HG03066 (cell line): ENCODE measurements at regions not wholly inside any gene's neighbourhood (a gene's known extent, or its start where the extent isn't known, plus 50 kb on each side); places are given as distances from the start of the nearest gene placed in this dataset.

Experiments
- ATAC-seq: cut with Tn5 transposase; IDR thresholded peaks from one replicate; pipeline ENCODE4 v1.9.1; 2021; ENCODE audit warnings: low read depth; ENCODE audit not compliant: unreplicated experiment

DNA sequence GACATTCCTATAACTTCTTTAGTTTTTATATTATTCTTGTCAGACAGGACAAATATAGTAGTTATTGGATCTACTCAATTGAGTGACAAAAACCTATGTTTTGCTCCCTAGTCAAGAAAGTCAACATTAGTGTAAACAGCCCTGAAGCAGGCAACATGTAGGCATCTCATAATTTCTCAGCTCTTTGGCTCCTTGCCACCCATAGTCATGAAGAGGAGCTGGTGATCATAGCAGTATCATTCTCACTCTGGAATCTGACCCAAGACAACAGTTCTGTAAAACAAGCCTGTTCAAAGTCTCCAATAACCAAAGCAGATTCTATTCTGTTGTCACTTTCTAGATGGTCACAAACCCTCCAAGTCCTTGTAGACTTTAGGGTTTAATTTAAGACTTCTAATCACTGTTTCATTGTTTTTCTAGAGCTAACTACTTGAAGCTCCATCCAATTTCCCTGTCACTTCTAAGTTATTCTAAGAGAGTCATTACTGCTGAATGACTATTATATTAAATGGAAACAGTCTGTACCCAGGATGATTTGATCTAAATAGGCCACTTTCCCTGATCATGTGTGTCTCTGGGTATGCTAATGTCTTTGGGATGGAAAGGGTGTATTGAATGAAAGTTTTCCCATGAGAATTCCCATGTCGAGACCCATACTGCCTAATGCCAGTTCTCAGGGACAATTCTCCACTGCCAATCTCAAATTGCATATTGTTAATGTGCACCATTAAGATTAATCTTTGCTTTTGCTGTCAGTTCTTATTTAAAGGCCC is 533.3 kb downstream of the ACTL7B start:
- ATAC-seq: no peak

DNA sequence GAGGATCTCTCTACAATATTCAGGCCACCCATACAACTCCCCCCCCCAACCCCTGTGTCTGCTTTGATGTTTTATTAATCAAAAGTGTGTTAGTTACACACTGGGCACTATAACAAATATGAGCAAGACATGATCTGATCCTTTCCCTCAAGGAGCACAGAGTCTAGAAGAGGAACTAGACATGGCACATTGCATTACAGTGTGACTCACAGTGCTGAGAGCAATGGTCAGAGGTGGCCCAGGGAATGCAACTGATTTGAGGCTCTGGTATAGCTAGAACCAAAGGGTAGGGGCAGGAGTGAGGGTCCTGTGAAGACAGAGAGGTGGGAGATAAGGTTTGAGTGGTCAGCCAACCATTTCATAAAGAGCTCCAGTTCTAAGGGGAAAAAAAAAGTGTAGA is 539.2 kb downstream of the ACTL7B start:
- no peak for ATAC-seq

DNA sequence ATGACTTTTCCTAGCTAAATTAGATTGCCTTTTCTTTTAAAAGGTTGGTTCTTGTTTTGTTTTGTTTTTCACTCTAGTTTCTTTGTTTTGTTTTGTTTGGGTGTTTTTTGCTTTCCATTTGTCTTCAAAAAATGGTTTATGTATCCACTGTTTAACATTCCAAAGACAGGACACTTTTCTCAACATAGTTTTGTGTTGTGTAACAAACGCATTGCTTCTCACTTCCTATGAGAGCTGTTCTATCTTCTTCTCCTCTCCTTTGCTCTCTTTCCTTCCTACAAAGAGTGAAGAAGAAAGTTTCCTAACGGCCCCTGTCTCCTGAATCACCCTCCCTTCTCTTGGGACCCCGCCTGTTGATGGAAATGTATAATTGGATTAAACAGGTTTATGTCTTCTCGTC is 539.7 kb downstream of the ACTL7B start:
- ATAC-seq: no peak

DNA sequence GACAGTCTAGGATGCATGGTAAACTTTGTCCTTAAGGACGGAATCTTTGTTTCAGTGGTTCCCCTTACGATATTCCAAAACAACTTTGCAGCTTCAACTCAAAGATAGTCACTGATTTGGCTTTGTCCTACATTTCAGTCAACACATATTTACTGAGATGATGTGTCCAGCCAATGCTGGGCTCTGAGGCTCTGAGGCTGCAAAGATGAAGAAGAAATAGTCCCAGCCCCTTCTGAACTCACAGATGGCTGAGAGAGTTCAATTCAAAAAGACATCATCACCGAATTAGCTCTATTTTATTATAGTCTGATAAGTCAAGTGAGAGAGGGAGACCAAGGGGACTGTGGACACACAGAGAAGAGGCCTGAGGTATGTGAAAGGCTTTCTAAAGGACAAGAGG is 544.0 kb downstream of the ACTL7B start:
- ATAC-seq: no peak

DNA sequence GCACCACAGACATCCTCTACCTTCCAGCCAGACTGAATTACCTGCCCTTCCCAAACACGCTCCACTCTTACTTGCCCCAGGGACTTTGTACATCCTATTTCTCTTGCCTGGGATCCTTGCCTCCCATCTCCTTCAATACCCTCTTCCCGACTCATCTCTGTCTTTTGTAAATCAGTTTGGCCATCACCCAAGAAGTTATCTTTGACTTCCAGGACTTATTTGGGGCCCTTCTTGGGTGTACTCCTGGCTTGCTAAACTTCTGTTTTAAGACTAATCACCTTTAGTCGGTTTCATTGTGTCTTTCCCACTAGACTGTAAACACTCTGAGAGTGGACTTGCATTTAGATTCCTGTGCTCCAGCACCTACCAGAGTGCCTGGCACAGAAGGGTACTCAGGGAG is 545.6 kb downstream of the ACTL7B start:
- no peak for ATAC-seq

DNA sequence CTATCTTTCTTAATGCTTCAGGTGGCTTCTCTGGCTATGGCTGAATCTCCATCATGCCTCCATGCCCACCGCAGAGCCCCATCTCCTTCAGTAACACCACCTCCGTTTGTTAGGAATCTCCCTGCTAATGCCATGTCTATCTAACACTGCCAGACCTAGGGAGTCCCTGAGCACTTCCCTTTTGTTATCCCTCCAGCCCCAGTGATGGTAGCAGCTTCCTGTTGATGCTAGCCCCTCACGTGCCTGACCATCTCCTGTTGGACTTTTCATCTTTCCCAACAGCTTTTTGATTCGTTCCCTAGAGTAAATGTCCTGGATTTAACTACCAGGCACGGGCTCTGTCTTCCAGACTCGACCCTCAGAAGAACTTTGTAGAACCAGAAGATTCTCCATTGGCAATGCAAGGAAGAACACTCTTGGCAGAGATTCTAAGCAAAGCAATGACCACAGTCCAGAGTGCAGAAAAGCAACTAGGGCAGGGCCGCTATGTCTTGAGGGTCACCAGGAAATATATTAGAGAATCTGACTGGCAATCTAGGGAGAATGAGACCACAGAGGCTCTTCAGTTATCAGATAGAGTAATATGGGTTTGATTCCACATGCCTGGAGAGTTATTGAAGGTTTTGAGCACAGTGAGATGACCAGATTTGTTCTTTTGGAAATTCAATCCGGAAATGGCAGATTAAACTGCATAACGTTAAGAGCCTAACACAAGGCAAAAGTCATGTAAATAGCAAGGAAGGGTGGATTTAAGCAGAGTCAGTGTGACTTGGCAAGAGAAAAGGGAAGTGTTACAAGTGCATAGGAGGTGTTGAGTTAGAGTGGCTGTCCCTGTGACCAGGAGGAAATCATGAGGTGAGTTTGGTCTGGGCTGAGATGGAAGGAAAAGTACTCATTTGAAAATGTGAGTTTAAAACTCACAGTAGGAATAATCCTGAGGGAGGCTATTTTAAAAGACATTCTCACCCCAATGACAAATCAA is 555.2 kb downstream of the ACTL7B start:
- ATAC-seq: no peak

DNA sequence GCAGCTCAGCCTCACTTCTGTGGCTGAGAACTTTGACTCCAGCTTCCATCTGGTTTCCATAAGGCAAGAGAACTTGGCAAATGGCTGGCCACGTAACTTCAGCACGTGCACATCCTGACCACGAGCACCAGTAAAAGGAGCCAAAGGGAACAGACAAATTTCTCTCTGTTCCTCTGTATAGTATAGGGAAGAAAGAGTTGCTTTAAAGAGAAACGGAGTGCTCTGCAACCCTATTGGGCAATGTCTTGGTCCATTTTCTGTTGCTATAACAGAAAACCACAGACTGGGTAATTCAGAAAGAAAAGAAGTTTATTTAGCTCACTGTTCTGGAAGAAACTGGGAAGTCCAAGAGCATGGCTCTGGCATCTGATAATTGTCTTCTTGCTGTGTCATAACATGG is 558.7 kb downstream of the ACTL7B start:
- ATAC-seq: no peak

DNA sequence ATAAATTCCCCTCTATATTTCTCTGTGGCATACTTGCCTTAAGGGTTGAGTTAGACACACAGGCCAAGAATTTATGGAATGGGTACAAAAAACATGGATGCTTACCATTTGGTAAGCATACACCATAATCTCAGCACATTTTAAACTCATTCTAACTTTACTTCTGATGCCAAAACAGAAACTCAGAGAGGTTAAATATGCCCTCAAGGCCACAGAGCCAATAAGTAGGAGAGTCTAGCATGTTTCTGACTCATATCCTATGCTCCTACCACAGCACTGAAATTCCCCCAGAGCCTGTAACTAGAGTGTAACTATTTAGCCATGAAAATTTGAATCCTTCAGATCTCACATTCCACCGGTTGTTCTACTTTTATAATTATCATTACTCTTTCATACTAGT is 559.7 kb downstream of the ACTL7B start:
- no peak for ATAC-seq

DNA sequence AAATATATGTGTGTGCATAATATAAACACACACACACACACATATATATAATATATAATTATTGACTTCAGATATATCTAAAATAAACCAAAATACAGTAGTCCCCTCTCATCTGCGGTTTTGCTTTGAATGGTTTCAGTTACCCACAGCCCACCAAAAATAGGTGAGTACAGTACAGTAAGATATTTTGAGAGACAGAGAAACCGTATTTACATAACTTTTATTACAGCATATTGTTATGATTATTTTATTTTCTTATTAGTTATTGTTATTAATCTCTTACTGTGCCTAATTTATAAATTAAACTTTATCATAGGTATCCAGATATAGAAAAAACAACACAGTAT is 564.2 kb downstream of the ACTL7B start:
- no peak for ATAC-seq

DNA sequence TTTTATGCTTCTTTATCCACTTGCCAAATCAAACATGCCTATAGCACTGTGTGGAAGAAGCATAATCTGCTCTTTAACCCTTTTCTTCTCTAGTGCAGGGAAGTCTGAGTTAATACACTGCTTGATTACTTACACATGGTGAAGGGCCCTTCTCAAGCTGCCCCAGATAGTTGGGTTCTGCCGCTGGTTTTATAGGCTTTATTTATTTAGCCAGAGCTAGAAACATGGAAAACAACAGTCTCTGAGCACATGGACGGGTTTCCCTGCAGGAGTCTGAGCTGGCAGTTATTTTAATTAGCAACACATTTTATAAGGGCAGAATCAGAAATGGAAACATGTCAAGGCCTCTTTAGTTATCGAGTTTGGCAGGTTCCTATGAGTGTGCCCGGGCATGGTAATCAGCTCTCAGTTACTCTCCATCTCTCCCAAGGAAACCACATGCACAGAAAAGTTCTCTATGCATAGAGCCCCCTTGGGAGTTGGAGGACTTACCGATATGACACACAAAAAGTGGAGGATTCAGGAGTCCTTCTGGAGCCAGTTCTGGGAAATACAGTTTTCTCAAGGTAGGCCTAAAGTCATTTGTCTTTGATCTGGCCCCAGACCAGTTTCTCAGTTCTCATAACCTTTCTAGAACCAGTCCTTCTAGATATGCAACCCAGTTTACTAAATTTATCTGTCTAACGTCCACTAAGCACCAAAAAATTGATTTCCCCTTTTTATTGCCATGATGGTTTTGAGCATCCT is 564.8 kb downstream of the ACTL7B start:
- no peak for ATAC-seq

DNA sequence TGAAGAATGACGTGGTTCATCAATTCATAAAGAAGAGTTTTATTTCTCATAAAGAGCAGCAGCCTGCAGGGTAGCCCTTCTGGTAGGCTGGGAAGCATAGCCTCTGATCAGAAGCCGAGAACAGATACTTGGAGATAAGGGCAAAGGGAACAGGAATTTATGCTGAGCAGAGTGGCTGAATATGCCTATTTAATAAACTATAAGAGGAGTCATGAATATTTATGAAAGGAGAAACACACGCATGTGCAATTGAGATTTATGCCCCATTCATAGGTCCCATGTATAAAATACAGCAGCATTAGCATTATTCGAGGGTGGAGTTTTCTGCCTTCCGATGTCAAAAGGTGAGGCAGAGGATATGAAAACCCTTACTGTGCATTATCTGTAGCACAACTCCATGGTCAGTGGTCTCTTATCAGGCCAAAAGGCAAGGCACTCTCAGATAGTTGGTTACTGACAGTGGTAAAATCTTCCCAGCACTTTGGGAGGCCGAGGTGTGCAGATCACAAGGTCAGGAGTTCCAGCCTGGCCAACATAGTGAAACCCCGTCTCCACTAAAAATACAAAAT is 569.1 kb downstream of the ACTL7B start:
- no peak for ATAC-seq

DNA sequence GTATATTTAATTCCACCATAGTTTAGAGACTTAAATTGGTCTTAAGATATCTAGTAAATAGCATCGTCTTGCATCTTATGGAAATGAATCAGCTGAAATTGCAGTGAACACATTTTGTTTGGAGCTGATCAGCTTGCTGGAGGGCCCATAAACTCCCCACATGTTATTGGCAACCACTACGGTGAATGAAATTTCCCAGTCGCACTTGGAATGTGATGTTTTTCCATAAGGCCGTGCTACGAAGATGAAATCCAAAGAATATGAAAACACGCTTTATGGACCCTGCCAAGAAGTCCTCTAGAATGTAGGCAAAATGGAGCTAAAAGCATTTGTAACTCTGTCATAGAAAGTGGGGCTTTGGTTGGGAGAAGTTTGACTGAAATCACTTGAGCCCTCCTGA is 572.1 kb downstream of the ACTL7B start:
- no peak for ATAC-seq

DNA sequence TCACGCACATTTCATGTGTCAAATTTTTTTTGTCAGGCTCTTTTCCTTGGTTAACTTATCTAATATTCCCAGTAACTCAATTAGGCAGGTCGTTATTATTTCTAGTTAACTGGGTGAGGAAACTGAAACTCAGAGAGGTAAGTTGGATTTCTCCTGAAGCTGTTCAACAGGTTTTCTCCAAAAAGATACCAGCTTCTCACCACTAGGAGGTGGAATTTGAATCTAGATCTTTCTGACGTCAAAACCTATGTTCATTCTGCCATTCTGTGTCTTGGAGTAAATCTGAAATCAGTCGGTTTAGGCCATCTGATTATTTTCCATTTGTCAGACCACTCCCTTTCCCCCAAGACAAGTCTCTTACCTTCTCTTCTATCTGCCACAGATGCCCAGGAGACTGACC is 572.9 kb downstream of the ACTL7B start:
- no peak for ATAC-seq

DNA sequence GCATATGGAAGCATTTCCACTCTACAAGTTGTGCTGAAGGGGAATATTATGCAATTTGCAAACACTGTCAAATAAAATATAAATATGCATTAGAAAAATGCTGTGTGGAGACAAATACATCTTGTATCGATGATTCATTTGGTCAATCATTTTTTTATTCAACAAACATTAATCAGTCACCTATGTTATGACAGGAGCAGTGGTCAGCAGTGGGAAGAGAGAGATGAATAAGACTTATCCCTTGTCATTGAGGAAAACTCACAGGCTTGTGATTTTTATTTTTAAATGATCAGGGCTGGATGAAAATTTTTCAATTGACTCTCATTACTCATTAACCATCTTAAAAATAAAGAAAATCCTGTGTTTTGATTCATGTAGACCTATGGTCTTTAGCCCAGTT is 574.1 kb downstream of the ACTL7B start:
- ATAC-seq: no peak

DNA sequence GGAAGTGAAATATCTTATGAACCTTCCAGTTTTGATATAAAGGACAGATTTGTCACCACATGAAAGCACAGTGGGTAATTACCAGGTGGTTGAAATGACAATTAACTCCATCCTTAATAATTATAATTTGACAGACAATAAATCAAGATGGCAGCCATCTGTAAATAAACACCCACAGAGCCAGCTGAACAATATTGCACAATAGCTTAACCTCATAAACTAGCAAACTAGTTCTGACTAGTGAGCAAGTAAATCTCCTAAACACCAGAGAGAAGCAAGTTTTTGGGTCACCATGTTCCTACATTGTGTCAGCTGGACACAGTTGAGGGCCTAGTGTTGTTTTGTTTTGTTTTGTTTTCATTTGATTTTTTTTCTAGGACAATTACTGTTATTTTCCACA is 577.4 kb downstream of the ACTL7B start:
- ATAC-seq: no peak

DNA sequence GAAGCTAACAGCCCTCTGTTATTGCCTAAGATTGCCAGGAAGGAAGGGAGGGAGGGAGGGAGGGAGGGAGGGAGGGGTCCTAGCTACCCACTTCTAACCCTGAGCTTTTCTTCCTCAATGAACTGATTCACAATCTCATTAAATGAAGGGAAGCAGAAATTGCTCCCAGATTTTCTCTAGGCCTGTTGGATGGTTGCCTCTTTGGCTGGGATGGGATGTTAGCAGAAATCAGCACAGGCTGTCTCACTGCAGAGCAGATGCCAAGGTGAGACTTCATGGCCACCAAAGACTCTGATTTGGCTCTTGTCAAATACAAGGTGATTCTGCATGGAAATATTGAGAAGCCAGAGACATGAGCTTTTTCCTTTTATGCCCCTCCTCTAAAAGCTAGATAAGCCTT is 578.6 kb downstream of the ACTL7B start:
- no peak for ATAC-seq

DNA sequence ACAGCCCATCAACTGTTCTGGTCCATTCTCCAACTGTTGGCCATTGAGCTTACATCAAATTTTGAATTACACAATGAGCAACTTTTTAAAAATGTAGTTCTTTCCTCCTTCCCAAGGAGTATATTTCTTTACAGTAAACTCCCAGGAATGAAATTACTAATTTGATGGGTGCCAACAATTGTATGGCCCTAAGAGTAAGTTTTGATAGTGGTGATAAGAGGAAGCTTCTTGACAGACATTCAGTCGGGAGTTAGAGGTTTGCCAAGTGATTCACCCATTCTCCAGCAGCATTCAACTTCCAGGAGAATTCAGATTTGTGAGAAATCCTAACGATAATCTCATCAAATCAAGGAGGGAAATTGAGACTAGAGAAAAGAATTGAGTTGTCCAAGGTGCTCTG is 579.9 kb downstream of the ACTL7B start:
- ATAC-seq: no peak

DNA sequence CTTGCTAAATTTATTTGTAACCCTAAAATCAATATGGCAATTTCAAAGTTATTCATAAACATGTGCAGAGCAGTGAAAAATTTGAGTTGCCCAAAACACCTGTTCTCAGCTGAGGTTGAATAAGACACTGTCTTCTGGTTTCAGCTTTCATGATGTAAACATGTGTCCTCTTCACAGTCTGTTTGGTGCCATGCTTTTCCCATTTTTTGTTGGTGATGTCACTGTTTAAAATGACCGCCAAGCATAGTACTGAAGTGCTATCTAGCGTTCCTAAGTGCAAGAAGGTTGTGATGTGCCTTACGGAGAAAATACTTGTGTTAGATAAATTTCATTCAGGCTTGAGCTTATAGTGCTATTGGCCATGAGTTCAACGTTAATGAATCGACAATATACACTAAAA is 580.8 kb downstream of the ACTL7B start:
- no peak for ATAC-seq

DNA sequence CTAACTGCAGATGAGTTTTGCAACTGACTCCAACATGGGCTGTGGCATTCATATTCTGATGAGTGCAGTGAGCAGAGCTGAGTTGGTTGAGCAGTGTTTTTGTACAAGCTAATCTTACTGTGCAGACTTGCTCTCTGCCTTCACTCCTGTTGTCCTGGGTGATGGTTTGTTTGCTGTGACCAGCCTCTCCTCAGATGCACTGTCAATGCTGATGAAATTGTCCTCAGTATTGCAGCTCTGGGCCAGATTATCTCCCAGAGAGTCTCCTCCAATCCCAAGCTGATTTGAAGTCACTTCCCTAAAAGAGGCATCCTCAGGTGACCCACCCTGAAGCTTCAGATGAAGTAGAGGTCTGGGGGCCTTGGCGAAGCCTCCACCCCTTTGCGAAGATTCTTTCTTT is 581.8 kb downstream of the ACTL7B start:
- ATAC-seq: no peak

DNA sequence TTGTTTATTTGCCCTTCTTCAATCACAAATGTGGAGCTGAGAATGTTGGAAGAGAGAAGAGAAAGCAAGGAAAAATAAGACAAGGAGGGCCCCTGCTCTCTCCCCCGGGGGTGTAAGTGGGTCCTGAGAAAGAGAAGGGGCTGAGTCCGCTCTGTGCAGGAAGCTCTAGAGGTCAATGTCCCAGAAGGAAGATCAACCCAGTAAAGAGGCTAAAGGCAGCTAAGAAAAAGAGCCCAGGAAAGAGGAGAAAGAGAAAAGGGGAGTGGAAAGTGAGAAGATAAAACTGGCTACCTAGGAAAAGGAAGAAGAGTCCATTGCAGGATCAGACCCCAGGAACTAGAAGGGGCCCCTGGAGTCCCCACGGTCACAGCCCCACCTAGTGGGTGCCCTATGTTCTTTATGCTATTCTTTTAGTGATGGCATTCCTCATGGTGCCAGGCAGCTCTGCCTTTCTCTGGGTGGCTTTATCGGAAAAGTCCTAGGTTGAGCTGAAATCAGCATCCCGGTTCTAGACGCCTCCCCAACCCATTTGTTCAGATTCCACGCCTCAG is 583.4 kb downstream of the ACTL7B start:
- no peak for ATAC-seq
